ENCODE measurements at regions not wholly inside any gene's neighbourhood (a gene's known extent, or its start where the extent isn't known, plus 50 kb on each side); places are given as distances from the start of the nearest gene placed in this dataset.

DNA sequence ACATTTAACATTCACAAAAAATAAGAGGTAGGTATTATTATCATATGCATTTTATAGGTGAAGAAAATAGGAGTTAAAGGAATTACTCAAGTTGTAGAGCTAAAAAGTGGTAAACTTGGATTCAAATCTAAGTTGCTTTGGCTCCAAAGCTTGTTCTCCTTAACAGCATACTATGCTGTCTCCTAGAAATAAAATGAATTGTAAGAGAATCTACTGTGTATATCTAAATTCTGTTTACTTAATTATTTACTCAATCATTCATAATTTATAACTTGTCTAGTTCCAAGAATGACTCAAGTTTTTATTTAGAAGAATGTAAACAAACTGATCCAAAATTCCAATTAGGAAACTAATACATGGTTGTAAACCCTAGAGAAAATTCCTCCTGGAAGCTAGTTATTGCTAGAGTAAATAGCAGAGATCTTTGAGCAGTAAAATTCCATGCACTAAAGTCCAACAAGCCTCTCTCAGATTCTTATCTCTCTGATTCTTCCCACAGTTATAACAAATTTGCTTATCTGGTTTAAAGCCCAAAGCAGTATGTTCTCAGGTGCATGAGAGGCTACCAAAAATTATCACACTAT lies 132.5 kb upstream of the DPT start:
- H3K9me3 ChIP-seq, result no peaks in the 10 kb centered on the region
- TF ChIP-seq, protein P1, sequence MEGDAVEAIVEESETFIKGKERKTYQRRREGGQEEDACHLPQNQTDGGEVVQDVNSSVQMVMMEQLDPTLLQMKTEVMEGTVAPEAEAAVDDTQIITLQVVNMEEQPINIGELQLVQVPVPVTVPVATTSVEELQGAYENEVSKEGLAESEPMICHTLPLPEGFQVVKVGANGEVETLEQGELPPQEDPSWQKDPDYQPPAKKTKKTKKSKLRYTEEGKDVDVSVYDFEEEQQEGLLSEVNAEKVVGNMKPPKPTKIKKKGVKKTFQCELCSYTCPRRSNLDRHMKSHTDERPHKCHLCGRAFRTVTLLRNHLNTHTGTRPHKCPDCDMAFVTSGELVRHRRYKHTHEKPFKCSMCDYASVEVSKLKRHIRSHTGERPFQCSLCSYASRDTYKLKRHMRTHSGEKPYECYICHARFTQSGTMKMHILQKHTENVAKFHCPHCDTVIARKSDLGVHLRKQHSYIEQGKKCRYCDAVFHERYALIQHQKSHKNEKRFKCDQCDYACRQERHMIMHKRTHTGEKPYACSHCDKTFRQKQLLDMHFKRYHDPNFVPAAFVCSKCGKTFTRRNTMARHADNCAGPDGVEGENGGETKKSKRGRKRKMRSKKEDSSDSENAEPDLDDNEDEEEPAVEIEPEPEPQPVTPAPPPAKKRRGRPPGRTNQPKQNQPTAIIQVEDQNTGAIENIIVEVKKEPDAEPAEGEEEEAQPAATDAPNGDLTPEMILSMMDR (IDR thresholded peaks at IDR 0.05), result no peak
- DNase-seq (no peak), ATAC-seq (no peak)
- intact Hi-C loops (cut with DNase I), result no loop called here
- no peak overlapping the region for H3K27ac ChIP-seq
- no peak overlapping the region for H3K4me3 ChIP-seq
- H3K36me3 ChIP-seq, result no peaks in the 10 kb centered on the region
- no peaks in the 10 kb centered on the region for H3K27me3 ChIP-seq
- H3K4me1 ChIP-seq, result no peaks in the 10 kb centered on the region

DNA sequence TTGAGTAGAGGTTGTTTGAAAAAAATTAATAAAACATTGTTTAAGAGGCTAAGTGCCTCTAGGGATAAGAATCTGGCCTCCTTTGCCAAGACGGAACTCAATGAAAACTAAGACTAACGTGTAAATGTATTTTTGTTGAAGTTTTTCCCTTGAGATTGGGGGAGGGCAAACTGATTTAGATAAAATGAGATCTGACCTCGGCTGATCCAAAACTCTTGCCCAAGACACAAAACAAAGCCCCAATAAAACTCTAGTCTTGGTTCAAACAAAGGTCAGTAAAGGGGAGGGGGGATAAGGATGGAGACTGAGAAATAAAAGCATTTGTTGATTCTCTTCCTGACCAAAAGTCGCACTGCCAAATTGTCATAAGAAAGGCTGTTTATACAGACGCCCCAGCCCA lies 134.8 kb upstream of the DPT start:
- DNase-seq (no peak), ATAC-seq (no peak)
- intact Hi-C loops (cut with DNase I), result no loop called here
- no peaks in the 10 kb centered on the region for H3K36me3 ChIP-seq
- no peaks in the 10 kb centered on the region for H3K9me3 ChIP-seq
- TF ChIP-seq, protein P1 (IDR thresholded peaks at IDR 0.05), result no peak
- no peaks in the 10 kb centered on the region for H3K27me3 ChIP-seq
- H3K4me1 ChIP-seq, result no peaks in the 10 kb centered on the region
- no peak overlapping the region for H3K4me3 ChIP-seq
- no peak overlapping the region for H3K27ac ChIP-seq

DNA sequence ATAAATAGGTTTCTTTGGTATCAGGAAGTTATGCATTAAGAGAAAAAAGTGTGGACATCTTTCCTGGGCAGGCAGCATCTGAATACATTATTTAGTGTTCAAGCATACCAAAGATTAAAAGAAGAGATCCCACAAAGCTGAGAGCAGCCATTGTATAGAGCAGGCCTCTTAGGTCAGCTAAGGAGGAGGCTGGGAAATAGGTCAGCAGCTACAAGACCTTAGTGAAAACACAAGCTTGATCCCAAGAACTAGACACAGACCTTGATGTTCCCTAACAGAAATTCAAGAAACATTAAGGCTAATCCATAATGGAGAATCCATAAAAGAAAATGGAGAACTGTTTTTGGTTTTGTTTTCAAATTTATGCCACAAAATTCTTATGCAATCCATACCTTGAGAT lies 135.3 kb upstream of the DPT start:
- H3K27ac ChIP-seq, result no peak overlapping the region
- H3K9me3 ChIP-seq, result no peaks in the 10 kb centered on the region
- no peak overlapping the region for H3K4me3 ChIP-seq
- intact Hi-C loops (cut with DNase I), result no loop called here
- no peaks in the 10 kb centered on the region for H3K4me1 ChIP-seq
- ATAC-seq (no peak), DNase-seq (no peak)
- H3K27me3 ChIP-seq, result no peaks in the 10 kb centered on the region
- TF ChIP-seq, protein P1 (IDR thresholded peaks at IDR 0.05), result no peak
- no peaks in the 10 kb centered on the region for H3K36me3 ChIP-seq

DNA sequence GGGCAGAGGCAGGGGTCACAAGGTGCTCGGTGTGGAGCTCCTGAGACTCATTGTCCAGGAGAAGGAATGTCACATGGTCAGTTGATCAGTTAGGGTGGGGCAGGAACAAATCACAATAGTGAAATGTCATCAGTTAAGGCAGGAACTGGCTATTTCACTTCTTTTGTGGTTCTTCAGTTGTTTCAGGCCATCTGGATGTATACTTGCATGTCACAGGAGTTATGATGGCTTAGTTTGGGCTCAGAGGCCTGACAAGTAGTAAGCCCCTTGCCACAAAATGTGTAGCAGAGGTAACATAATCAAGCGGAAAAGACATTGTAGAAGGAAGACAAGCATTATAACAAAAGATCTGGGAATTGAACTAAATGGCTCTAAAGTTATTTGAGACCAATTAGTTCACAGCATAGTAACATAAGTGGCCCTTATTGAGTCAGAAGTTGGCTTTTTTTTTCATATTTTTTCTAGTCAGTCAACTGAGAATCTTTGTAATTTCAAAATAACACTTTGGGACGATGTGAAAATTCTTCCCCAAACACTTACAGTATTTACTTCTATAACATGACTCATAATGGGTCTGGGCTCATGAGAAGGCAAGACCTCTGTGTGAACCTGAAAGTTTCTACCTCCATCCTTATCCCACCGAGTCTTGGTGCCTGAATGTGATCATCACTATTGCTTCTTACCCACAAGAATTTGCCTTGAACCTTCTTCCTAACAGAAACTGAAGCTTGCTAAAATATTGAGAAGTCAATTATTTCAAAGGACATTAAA lies 137.0 kb upstream of the DPT start:
- Histone ChIP-seq H3K36me3 (no peaks in the 10 kb centered on the region), H3K27ac (no peak overlapping the region), H3K27me3 (no peaks in the 10 kb centered on the region), H3K9me3 (no peaks in the 10 kb centered on the region), H3K4me1 (no peaks in the 10 kb centered on the region), H3K4me3 (no peak overlapping the region)
- no peak for ATAC-seq
- intact Hi-C loops (cut with DNase I), result no loop called here
- DNase-seq, result no peak
- TF ChIP-seq, protein P1 (IDR thresholded peaks at IDR 0.05), result no peak

DNA sequence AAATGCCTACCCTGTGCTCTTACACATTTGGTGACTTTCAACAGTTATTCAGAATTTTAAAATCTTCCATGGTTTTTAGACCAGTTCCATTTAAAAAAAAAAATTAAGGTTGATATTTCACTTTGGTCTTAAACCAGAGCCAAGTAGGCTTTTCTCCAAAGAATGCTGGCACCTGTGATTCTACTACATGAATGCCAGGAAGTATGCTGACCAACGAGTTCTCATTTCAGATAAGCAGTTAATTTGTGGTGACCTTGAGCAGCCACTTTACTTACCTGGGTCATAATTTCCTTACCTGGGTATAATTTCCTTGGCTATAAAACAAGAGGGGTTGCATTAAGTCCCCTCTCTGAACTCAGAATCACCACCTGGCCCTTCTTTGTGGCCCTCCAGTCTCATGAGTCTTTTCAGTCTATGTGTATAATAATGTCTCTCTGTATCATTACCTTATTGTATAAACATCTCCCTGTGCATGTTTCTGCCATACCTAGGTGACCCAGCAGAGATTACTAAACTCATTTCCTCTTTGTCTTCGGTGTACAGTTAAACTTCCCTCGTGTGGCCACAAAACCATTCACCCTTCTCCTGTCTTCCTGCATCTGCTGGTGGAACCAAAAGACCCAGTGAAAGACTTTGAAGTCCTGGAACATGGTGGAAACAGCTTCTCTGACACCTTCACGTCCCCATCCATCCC lies 139.1 kb upstream of the DPT start:
- DNase-seq (no peak), ATAC-seq (peak; percentile 68)
- TF ChIP-seq, protein P1 (IDR thresholded peaks at IDR 0.05), result no peak
- intact Hi-C loops (cut with DNase I), result no loop called here
- no peak overlapping the region for H3K27ac ChIP-seq
- H3K36me3 ChIP-seq, result no peaks in the 10 kb centered on the region
- H3K9me3 ChIP-seq, result no peaks in the 10 kb centered on the region
- no peaks in the 10 kb centered on the region for H3K27me3 ChIP-seq
- no peak overlapping the region for H3K4me3 ChIP-seq
- H3K4me1 ChIP-seq, result no peaks in the 10 kb centered on the region
